AG04449 (cell line): ENCODE measurements at regions not wholly inside any gene's neighbourhood (a gene's known extent, or its start where the extent isn't known, plus 50 kb on each side); places are given as distances from the start of the nearest gene placed in this dataset.

Experiments
- CTCF ChIA-PET: fragments of 350-600 bp; formaldehyde crosslinking; extraction: SDS; loops from one replicate; lab custom pipeline; 2021; ENCODE audit warnings: antibody characterized with exemption; lab: Yijun Ruan, JAX
- POLR2A ChIA-PET: fragments of 400-600, 350-600 bp; formaldehyde crosslinking; extraction: SDS; loops from one replicate; lab custom pipeline; 2020; ENCODE audit warnings: antibody characterized with exemption, inconsistent platforms; lab: Yijun Ruan, JAX
- DNase-seq: peaks from one replicate; pipeline ENCODE4 v3.0.0-alpha.2; 2010; ENCODE audit warnings: low read depth, low spot score
- H3K4me3 ChIP-seq: 2 replicates; pipeline ENCODE4 v1.5.1; 2011; ENCODE audit warnings: low read depth, mild to moderate bottlenecking, control low read depth, low read length
- TF ChIP-seq, protein P1 (sequence below): IDR thresholded peaks from one replicate; pipeline ENCODE4 v1.5.1; 2011; ENCODE audit warnings: mild to moderate bottlenecking, moderate library complexity, low read length, control low read depth, inconsistent platforms; ENCODE audit not compliant: insufficient read depth; ENCODE audit errors: missing control alignments

DNA sequence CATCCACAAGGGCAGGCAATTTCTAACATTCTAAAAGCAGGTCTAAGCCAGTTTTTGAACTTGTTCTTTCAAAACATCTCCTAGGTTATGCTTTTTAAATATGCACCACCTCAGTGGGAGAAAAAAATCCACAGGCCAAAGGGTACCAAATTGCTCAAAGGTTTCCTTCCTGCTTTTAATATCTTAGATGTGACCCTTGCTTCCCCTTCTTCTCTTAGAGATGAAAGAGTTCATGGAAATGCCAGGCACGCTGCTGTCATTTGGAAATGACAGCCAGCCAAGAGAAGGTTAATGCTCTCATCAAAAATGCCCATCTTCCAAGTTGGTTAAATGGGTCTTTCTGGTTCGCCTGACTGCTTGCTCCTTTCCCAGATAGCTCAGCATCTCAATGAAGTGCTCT, 497.1 kb downstream of the CD83 start:
- TF ChIP-seq, protein P1, sequence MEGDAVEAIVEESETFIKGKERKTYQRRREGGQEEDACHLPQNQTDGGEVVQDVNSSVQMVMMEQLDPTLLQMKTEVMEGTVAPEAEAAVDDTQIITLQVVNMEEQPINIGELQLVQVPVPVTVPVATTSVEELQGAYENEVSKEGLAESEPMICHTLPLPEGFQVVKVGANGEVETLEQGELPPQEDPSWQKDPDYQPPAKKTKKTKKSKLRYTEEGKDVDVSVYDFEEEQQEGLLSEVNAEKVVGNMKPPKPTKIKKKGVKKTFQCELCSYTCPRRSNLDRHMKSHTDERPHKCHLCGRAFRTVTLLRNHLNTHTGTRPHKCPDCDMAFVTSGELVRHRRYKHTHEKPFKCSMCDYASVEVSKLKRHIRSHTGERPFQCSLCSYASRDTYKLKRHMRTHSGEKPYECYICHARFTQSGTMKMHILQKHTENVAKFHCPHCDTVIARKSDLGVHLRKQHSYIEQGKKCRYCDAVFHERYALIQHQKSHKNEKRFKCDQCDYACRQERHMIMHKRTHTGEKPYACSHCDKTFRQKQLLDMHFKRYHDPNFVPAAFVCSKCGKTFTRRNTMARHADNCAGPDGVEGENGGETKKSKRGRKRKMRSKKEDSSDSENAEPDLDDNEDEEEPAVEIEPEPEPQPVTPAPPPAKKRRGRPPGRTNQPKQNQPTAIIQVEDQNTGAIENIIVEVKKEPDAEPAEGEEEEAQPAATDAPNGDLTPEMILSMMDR: no peak
- ChIA-PET POLR2A (no interaction called here), CTCF (no interaction called here)
- H3K4me3 ChIP-seq: no peak overlapping the region
- no peak for DNase-seq

- CTCF ChIA-PET: interaction anchor here (1.4 kb wide), 1 partner anchor 15 kb away, joined by 3 read pairs; no protein-coding TSS in a partner anchor
- TF ChIP-seq, protein P1: no peak
- POLR2A ChIA-PET: no interaction called here
- H3K4me3 ChIP-seq: no peak overlapping the region
- DNase-seq: no peak
These were observed 499.1 kb downstream of the CD83 start for GRCh38 chr6:14616656-14617055.

GRCh38 chr6:14618759-14619418, 501.3 kb downstream of the CD83 start:
- TF ChIP-seq, protein P1: no peak
- POLR2A ChIA-PET: no interaction called here
- DNase-seq: no peak
- no peak overlapping the region for H3K4me3 ChIP-seq
- CTCF ChIA-PET: no interaction called here

DNA sequence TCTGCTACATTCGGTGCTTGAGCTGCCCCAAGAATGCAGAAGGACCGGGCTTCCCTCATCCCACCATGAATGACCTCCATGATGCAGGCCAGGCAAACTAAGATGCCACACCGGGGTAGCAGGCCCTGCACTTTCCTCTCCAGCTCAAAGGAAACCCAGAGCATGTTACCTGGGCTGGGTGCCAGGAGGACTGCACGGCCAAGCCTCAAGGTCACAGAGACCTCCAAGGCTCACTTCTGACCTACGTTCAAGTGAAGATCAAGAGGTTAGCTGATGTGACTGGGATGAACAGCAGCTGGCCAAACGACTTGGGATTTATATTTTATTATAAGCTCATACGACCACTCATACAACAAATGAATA, 501.8 kb downstream of the CD83 start:
- CTCF ChIA-PET: no interaction called here
- no peak overlapping the region for H3K4me3 ChIP-seq
- no peak for DNase-seq
- TF ChIP-seq, protein P1: no peak
- POLR2A ChIA-PET: no interaction called here

DNA sequence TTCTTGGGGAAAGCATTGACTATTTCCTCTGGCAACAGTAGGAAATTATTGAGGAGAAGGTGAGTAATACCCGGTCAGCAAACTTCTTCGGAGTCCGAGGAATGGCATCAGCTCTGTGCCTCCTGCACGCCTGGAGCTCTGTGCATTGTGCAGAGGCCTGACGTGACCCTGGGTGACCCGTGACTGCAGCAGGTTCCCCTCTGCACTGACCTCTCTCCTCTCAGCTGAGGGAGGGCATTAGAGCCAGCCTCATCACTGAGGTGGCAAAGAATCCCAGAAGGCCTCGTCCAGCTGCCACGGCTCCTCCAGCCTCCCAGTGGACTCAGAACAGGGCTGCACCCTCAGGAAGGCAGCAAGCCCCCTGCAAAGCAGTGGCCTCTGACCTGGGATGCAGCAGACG, 502.9 kb downstream of the CD83 start:
- TF ChIP-seq, protein P1: no peak

DNA sequence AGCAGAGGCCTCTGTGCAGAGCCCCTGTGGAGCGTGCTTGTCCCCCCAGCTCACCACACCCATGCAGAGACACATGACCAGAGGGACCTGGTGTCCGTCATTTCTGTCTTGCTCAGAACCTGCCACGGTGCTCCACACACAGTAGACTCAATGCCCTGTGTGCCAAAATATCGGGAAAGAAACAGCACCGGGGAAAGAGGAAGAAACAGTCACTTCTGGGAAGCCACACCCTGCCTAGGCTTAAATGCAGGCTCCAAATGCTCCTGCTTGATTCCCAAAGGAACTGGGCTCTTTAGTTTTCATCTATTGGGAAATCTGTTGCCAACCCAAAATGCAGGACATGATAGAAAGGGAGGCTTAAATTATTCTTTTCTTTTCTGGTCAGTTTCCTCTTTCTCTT, 503.9 kb downstream of the CD83 start:
- no peak for DNase-seq
- ChIA-PET CTCF (no interaction called here), POLR2A (no interaction called here)
- TF ChIP-seq, protein P1: no peak
- no peak overlapping the region for H3K4me3 ChIP-seq

More for the DNA sequence above, 502.9 kb downstream of the CD83 start:
- no peak for DNase-seq
- ChIA-PET CTCF (no interaction called here), POLR2A (no interaction called here)
- no peak overlapping the region for H3K4me3 ChIP-seq
